Adipocyte (in vitro differentiated cells): ENCODE measurements at regions not wholly inside any gene's neighbourhood (a gene's known extent, or its start where the extent isn't known, plus 50 kb on each side); places are given as distances from the start of the nearest gene placed in this dataset.

Experiments
- DNase-seq: peaks from one replicate; pipeline ENCODE4 v3.0.0-alpha.2; 2015; ENCODE audit warnings: low read depth
- H3K27me3 ChIP-seq: replicated peaks from 2 replicates; pipeline ENCODE4 v1.7.0; 2013; ENCODE audit warnings: mild to moderate bottlenecking, low read length, moderate library complexity; ENCODE audit not compliant: control insufficient read depth, insufficient read depth
- H3K36me3 ChIP-seq: 2 replicates; pipeline ENCODE4 v1.7.0; 2013; ENCODE audit warnings: low read length, mild to moderate bottlenecking, moderate library complexity; ENCODE audit not compliant: control insufficient read depth, insufficient read depth, severe bottlenecking
- H3K4me1 ChIP-seq: 2 replicates; pipeline ENCODE4 v1.7.0; 2013; ENCODE audit warnings: mild to moderate bottlenecking, low read length, moderate library complexity; ENCODE audit not compliant: control insufficient read depth, insufficient read depth
- H3K4me3 ChIP-seq: 2 replicates; pipeline ENCODE4 v1.7.0; 2013; ENCODE audit warnings: mild to moderate bottlenecking, low read length, moderate library complexity
- H3K9ac ChIP-seq: 2 replicates; pipeline ENCODE4 v1.7.0; 2013; ENCODE audit warnings: mild to moderate bottlenecking, low read length, moderate library complexity
- H3K9me3 ChIP-seq: 2 replicates; pipeline ENCODE4 v1.7.0; 2013; ENCODE audit warnings: mild to moderate bottlenecking, low read length, moderate library complexity; ENCODE audit not compliant: control insufficient read depth

- Histone ChIP-seq H3K27me3 (peaks cover 25% of the 10 kb centered on the region), H3K9me3 (no peaks in the 10 kb centered on the region), H3K4me3 (no peak overlapping the region), H3K4me1 (no peaks in the 10 kb centered on the region), H3K36me3 (no peaks in the 10 kb centered on the region), H3K9ac (no peak overlapping the region)
- DNase-seq = no peak
Measured at GRCh38 chr20:24731312-24731711, 217.8 kb upstream of the CST7 start.

GRCh38 chr20:24732076-24732475, 217.0 kb upstream of the CST7 start:
- no peak for DNase-seq

GRCh38 chr20:24732599-24732998, 216.5 kb upstream of the CST7 start:
- Histone ChIP-seq H3K4me3 (no peak overlapping the region), H3K9me3 (no peaks in the 10 kb centered on the region), H3K36me3 (no peaks in the 10 kb centered on the region), H3K9ac (no peak overlapping the region), H3K4me1 (no peaks in the 10 kb centered on the region), H3K27me3 (peaks cover 18% of the 10 kb centered on the region)
- no peak for DNase-seq

More at GRCh38 chr20:24732076-24732475, 217.0 kb upstream of the CST7 start:
- H3K4me1 ChIP-seq = no peaks in the 10 kb centered on the region
- H3K9ac ChIP-seq = no peak overlapping the region
- peaks cover 23% of the 10 kb centered on the region for H3K27me3 ChIP-seq
- no peaks in the 10 kb centered on the region for H3K9me3 ChIP-seq
- no peaks in the 10 kb centered on the region for H3K36me3 ChIP-seq
- no peak overlapping the region for H3K4me3 ChIP-seq

GRCh38 chr20:24733416-24733815, 215.7 kb upstream of the CST7 start:
- H3K4me3 ChIP-seq = no peak overlapping the region
- peaks cover 14% of the 10 kb centered on the region for H3K27me3 ChIP-seq
- H3K9me3 ChIP-seq = no peaks in the 10 kb centered on the region
- no peaks in the 10 kb centered on the region for H3K36me3 ChIP-seq
- no peaks in the 10 kb centered on the region for H3K4me1 ChIP-seq
- DNase-seq = no peak
- no peak overlapping the region for H3K9ac ChIP-seq

GRCh38 chr20:24734139-24734538, 214.9 kb upstream of the CST7 start:
- Histone ChIP-seq H3K9ac (no peak overlapping the region), H3K9me3 (no peaks in the 10 kb centered on the region), H3K27me3 (peaks cover 14% of the 10 kb centered on the region), H3K36me3 (no peaks in the 10 kb centered on the region), H3K4me1 (peaks cover 2% of the 10 kb centered on the region), H3K4me3 (no peak overlapping the region)
- DNase-seq = no peak

GRCh38 chr20:24735263-24735662, 213.8 kb upstream of the CST7 start:
- H3K4me3 ChIP-seq = no peak overlapping the region
- peaks cover 9% of the 10 kb centered on the region for H3K4me1 ChIP-seq
- no peak overlapping the region for H3K9ac ChIP-seq
- H3K36me3 ChIP-seq = no peaks in the 10 kb centered on the region
- H3K27me3 ChIP-seq = peaks cover 14% of the 10 kb centered on the region
- no peak for DNase-seq
- H3K9me3 ChIP-seq = no peaks in the 10 kb centered on the region

GRCh38 chr20:24736131-24736843, 212.8 kb upstream of the CST7 start:
- no peaks in the 10 kb centered on the region for H3K36me3 ChIP-seq
- no peak for DNase-seq
- no peak overlapping the region for H3K4me3 ChIP-seq

GRCh38 chr20:24736844-24737211, 212.2 kb upstream of the CST7 start:
- DNase-seq = no peak
- H3K9me3 ChIP-seq = no peaks in the 10 kb centered on the region
- peaks cover 9% of the 10 kb centered on the region for H3K4me1 ChIP-seq
- H3K9ac ChIP-seq = no peak overlapping the region
- H3K27me3 ChIP-seq = peaks cover 16% of the 10 kb centered on the region
- no peaks in the 10 kb centered on the region for H3K36me3 ChIP-seq
- no peak overlapping the region for H3K4me3 ChIP-seq

More at GRCh38 chr20:24736131-24736843, 212.8 kb upstream of the CST7 start:
- Histone ChIP-seq H3K9ac (no peak overlapping the region), H3K9me3 (no peaks in the 10 kb centered on the region), H3K4me1 (peaks cover 9% of the 10 kb centered on the region), H3K27me3 (peaks cover 14% of the 10 kb centered on the region)

GRCh38 chr20:24737212-24737850, 211.7 kb upstream of the CST7 start:
- no peaks in the 10 kb centered on the region for H3K36me3 ChIP-seq
- no peaks in the 10 kb centered on the region for H3K9me3 ChIP-seq
- H3K4me3 ChIP-seq = no peak overlapping the region
- peaks cover 9% of the 10 kb centered on the region for H3K4me1 ChIP-seq
- DNase-seq = no peak
- no peak overlapping the region for H3K9ac ChIP-seq
- H3K27me3 ChIP-seq = peaks cover 17% of the 10 kb centered on the region

GRCh38 chr20:24738058-24738775, 210.9 kb upstream of the CST7 start:
- Histone ChIP-seq H3K4me1 (peaks cover 9% of the 10 kb centered on the region), H3K27me3 (peaks cover 17% of the 10 kb centered on the region), H3K4me3 (no peak overlapping the region), H3K9ac (no peak overlapping the region), H3K36me3 (no peaks in the 10 kb centered on the region), H3K9me3 (no peaks in the 10 kb centered on the region)
- DNase-seq = no peak

GRCh38 chr20:24738981-24739633, 210.0 kb upstream of the CST7 start:
- H3K36me3 ChIP-seq = no peaks in the 10 kb centered on the region
- H3K27me3 ChIP-seq = peaks cover 17% of the 10 kb centered on the region
- DNase-seq = no peak

More at GRCh38 chr20:24738981-24739633, 210.0 kb upstream of the CST7 start:
- Histone ChIP-seq H3K9me3 (no peaks in the 10 kb centered on the region), H3K9ac (no peak overlapping the region), H3K4me1 (peaks cover 9% of the 10 kb centered on the region), H3K4me3 (no peak overlapping the region)
